Osteocyte (in vitro differentiated cells): ENCODE measurements at regions not wholly inside any gene's neighbourhood (a gene's known extent, or its start where the extent isn't known, plus 50 kb on each side); places are given as distances from the start of the nearest gene placed in this dataset.

Experiments used
- DNase-seq: peaks from one replicate; pipeline ENCODE4 v3.0.0; 2021; ENCODE audit warnings: mixed read lengths; ENCODE audit not compliant: unreplicated experiment; ENCODE audit errors: extremely low spot score
- H3K27ac Mint-ChIP-seq: one replicate; pipeline ENCODE4 v1.8.0; 2021; ENCODE audit warnings: mild to moderate bottlenecking, mixed read lengths; ENCODE audit not compliant: unreplicated experiment
- H3K27me3 Mint-ChIP-seq: one replicate; pipeline ENCODE4 v1.8.0; 2021; ENCODE audit warnings: mixed read lengths; ENCODE audit not compliant: unreplicated experiment
- H3K36me3 Mint-ChIP-seq: one replicate; pipeline ENCODE4 v1.8.0; 2021; ENCODE audit warnings: mixed read lengths; ENCODE audit not compliant: unreplicated experiment
- H3K4me1 Mint-ChIP-seq: one replicate; pipeline ENCODE4 v1.8.0; 2021; ENCODE audit warnings: mixed read lengths; ENCODE audit not compliant: unreplicated experiment
- H3K4me3 Mint-ChIP-seq: one replicate; pipeline ENCODE4 v1.8.0; 2021; ENCODE audit warnings: mild to moderate bottlenecking, moderate library complexity, mixed read lengths; ENCODE audit not compliant: unreplicated experiment
- H3K9me3 Mint-ChIP-seq: one replicate; pipeline ENCODE4 v1.8.0; 2021; ENCODE audit warnings: mixed read lengths; ENCODE audit not compliant: unreplicated experiment
- TF ChIP-seq, protein P1 (sequence below): fragments of 200-600 bp; sonication (generic); IDR thresholded peaks from 2 replicates; pipeline ENCODE4 v1.5.0; 2021; ENCODE audit warnings: antibody characterized with exemption, mild to moderate bottlenecking, moderate library complexity

- H3K4me1 Mint-ChIP-seq = no peaks in the 10 kb centered on the region
- no peak overlapping the region for H3K4me3 Mint-ChIP-seq
- no peaks in the 10 kb centered on the region for H3K36me3 Mint-ChIP-seq
- H3K9me3 Mint-ChIP-seq = no peaks in the 10 kb centered on the region
- TF ChIP-seq, protein P1, sequence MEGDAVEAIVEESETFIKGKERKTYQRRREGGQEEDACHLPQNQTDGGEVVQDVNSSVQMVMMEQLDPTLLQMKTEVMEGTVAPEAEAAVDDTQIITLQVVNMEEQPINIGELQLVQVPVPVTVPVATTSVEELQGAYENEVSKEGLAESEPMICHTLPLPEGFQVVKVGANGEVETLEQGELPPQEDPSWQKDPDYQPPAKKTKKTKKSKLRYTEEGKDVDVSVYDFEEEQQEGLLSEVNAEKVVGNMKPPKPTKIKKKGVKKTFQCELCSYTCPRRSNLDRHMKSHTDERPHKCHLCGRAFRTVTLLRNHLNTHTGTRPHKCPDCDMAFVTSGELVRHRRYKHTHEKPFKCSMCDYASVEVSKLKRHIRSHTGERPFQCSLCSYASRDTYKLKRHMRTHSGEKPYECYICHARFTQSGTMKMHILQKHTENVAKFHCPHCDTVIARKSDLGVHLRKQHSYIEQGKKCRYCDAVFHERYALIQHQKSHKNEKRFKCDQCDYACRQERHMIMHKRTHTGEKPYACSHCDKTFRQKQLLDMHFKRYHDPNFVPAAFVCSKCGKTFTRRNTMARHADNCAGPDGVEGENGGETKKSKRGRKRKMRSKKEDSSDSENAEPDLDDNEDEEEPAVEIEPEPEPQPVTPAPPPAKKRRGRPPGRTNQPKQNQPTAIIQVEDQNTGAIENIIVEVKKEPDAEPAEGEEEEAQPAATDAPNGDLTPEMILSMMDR = no peak
- no peak for DNase-seq
- no peaks in the 10 kb centered on the region for H3K27me3 Mint-ChIP-seq
- no peak overlapping the region for H3K27ac Mint-ChIP-seq
Measured at GRCh38 chr3:80445641-80446040, 677.8 kb upstream of the ROBO1 start.

DNA sequence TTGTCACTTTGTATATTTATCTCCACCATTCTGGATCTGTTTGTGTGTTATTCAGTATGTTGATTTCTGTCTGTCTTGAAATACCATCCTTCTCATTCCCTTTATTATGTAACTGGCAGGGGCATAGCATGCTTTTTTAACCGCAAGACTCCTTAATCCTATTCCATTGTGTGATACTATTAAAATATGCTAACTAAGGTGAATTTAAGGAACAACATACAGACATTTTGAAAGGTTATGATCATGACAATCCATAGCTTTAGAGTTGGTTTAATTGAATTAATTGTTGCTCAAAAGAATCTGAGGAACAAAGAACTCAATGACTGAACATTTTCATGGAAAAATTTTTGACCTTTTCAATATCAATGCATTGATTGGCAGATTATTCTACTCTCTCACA, 677.3 kb upstream of the ROBO1 start:
- TF ChIP-seq, protein P1 = no peak
- no peaks in the 10 kb centered on the region for H3K36me3 Mint-ChIP-seq
- no peak overlapping the region for H3K27ac Mint-ChIP-seq
- no peaks in the 10 kb centered on the region for H3K4me1 Mint-ChIP-seq
- H3K27me3 Mint-ChIP-seq = no peaks in the 10 kb centered on the region
- DNase-seq = no peak
- no peaks in the 10 kb centered on the region for H3K9me3 Mint-ChIP-seq
- no peak overlapping the region for H3K4me3 Mint-ChIP-seq

DNA sequence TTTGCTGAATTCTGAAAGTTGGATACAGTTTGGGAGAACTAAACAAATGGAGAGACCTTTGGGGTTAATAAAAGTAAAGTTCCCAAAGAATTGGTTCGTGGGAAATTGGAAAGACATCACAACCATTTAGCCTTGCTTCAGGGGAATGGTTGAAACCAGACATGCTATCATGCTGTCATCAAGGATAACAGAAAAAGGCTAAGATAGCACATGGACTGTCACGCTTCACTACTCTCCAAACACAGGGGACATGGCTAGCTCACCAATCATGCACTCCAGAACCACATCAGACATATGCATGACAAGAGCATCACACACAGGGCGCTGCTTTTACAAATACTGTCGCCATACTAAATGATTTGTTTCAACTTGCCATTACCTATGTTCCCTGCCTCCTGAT, 671.7 kb upstream of the ROBO1 start:
- TF ChIP-seq, protein P1 = no peak
- no peaks in the 10 kb centered on the region for H3K4me1 Mint-ChIP-seq
- DNase-seq = no peak
- no peak overlapping the region for H3K27ac Mint-ChIP-seq
- no peaks in the 10 kb centered on the region for H3K27me3 Mint-ChIP-seq
- H3K9me3 Mint-ChIP-seq = no peaks in the 10 kb centered on the region
- H3K36me3 Mint-ChIP-seq = no peaks in the 10 kb centered on the region
- no peak overlapping the region for H3K4me3 Mint-ChIP-seq

- H3K9me3 Mint-ChIP-seq = no peaks in the 10 kb centered on the region
- peaks cover 2% of the 10 kb centered on the region for H3K27me3 Mint-ChIP-seq
- no peaks in the 10 kb centered on the region for H3K4me1 Mint-ChIP-seq
- no peak overlapping the region for H3K27ac Mint-ChIP-seq
- TF ChIP-seq, protein P1 = no peak
- no peak overlapping the region for H3K4me3 Mint-ChIP-seq
- DNase-seq = no peak
- no peaks in the 10 kb centered on the region for H3K36me3 Mint-ChIP-seq
Measured at GRCh38 chr3:80434366-80434765, 666.6 kb upstream of the ROBO1 start.

DNA sequence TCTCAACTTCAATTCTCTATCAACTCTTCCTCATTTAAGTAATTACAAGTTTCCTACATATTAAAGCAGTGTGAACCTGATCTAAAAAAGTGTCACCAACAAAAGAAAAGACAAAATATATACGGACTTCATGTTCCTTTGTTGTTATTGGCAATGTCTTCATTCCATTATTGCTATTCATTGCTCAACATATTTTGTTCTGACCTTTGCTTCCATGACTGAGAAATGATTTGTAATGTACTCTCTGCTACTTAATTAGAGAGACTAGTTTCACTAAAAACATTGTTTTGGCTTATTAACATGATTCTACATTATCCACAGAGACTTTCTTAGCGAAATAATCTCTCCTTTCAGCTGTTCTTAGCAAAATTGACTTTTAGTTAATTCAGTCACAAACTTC, 657.2 kb upstream of the ROBO1 start:
- Mint-ChIP-seq H3K27ac (no peak overlapping the region), H3K9me3 (no peaks in the 10 kb centered on the region), H3K36me3 (no peaks in the 10 kb centered on the region), H3K27me3 (no peaks in the 10 kb centered on the region), H3K4me1 (peaks cover 1% of the 10 kb centered on the region), H3K4me3 (no peak overlapping the region)
- no peak for DNase-seq
- TF ChIP-seq, protein P1 = no peak
